HG02852 (cell line): ENCODE measurements at regions not wholly inside any gene's neighbourhood (a gene's known extent, or its start where the extent isn't known, plus 50 kb on each side); places are given as distances from the start of the nearest gene placed in this dataset.
"Not testable (repeated sequence)": the region's sequence is repeated elsewhere in the genome, so short reads cannot be mapped to it uniquely, and the experiment has no call there.

ENCODE experiments used
- ATAC-seq: cut with Tn5 transposase; IDR thresholded peaks from one replicate; pipeline ENCODE4 v1.9.1; 2021; ENCODE audit warnings: mild to moderate bottlenecking, moderate library complexity; ENCODE audit not compliant: unreplicated experiment

DNA sequence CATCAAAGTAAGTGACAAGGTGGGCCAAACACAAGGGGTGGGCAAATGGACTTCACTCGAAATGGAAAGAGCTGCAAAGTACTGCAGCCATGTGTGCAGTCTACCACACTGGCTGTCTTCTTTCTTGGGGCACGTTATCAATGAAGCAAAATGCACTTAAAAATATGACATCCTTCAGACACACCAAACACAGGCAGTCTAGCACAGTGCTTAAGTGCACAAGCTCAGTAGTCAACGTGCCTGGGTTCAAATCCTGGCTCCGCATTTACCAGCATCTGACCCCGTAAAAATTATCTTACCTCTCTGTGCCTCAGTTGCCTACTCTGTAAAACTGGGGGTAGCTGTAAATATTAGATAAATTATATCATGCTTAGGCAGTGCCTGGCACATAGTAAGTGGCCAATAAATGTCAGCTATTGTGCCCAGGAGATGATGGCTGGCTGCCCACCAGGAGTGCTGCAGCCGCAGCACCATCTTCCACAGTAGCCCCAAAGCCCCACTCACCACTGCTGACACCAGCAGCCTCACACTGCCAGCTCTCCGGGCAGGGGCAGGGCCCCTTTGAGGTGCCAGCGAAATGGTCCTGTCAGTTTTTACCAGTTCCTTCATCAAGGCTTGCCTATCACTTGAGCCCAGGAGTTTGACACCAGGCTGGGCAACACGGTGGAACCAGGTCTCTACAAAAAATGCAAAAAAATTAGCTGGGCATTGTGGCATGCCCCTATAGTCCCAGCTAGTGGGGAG is 121.8 kb upstream of the SLC1A4 start:
- no peak for ATAC-seq

- ATAC-seq: no peak
These were observed 120.1 kb upstream of the SLC1A4 start for GRCh38 chr2:64869126-64869525.

- peak; percentile 87 for ATAC-seq
These were observed 115.7 kb upstream of the SLC1A4 start for GRCh38 chr2:64873472-64873924.

- no peak for ATAC-seq
These were observed 114.6 kb upstream of the SLC1A4 start for GRCh38 chr2:64874593-64874992.

DNA sequence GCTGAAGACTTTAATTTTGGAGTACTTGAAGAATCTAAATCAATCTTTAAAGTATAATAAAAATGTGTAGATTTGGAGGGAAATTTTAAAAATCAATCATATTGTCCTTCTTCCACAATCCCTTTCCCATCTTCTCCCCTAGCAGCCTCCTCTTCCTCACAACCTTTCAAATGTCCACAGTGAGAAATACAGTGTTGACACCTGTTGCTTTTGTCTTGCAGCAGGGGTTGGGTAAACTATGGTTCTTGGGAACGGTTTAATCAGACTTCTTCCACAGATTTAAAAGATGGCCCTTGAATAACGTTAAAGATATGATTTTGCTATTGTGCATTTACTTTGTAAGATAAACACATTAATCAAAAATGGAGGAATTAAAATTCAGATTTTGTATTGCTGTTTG is 113.8 kb upstream of the SLC1A4 start:
- no peak for ATAC-seq

DNA sequence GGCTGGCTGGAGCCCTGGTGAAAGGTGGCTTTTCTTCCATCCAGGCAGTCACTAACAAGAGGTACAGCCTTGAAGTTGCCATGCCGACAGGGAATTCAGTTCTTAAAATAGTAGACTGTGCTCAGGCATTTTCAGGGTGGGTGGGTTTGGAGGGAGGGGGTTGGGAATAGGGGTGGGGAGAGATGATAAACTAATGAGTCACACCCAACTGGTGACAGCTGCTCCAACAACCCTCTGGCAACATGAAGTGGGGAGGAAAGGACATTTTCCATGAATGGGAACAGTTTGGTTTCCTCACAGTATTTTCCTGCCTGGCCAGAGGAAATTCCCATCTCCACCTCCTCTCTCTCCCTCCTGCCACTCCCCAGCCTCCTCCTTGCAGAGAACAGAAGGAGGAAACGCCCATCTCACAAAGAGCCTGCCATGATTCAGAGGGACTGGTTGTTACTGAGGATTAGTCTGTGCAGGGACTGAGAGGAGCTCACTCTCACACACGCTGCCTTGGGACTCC is 113.0 kb upstream of the SLC1A4 start:
- no peak for ATAC-seq

DNA sequence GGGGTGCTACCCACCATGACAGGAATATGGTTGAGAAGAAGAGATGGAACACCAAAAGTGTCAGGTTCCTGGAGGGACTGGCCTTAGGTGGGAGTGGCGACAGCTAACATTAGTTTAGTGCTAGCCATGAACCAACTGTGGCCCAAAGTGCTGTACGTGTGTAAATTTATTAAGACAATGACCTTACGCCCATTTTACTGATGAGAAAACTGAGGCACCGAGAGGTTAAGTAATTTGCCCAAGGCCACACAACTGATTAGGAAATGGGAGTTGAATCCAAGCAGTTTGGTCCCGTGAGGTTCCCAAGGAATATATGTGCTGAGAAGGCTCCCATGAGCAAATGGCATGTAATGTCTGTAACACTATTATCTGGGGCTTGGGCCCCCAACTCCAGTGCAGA is 109.5 kb upstream of the SLC1A4 start:
- ATAC-seq: no peak

GRCh38 chr2:64880193-64880951 is 108.8 kb upstream of the SLC1A4 start:
- no peak for ATAC-seq

DNA sequence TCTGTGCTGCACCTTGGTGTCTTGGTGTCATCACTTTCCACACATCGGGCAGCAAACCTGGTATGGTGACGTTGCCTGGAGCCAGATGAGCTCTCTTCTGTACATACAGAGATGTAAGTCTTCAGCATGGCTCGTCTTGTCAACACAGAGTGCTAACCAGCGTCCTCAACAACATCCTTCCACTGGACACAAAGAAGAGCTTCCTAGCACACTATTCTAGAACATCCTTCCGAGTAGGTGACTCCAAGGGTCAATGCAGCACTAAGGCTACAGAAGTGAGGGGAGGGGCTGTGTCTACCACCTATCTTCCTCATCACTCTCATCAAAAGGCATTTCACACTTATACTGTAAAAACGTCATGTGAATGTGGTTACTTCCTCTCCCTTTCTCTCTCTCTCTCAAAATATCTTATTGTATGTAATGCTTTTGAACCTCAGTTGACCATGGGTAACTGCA is 108.1 kb upstream of the SLC1A4 start:
- no peak for ATAC-seq

GRCh38 chr2:64887565-64887964 is 101.6 kb upstream of the SLC1A4 start:
- ATAC-seq: no peak

- no peak for ATAC-seq
These were observed 100.4 kb upstream of the SLC1A4 start for GRCh38 chr2:64888591-64889309.

- no peak for ATAC-seq
These were observed 99.4 kb upstream of the SLC1A4 start for GRCh38 chr2:64889803-64890202.

DNA sequence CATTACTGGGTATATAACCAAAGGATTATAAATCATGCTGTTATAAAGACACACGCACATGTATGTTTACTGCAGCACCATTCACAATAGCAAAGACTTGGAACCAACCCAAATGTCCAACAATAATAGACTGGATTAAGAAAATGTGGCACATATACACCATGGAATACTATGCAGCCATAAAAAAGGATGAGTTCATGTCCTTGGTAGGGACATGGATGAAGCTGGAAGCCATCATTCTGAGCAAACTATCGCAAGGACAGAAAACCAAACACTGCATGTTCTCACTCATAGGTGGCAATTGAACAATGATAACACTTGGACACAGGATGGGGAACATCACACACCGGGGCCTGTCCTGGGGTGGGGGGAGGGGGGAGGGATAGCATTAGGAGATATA is 92.6 kb upstream of the SLC1A4 start:
- not testable (repeated sequence) for ATAC-seq

- no peak for ATAC-seq
These were observed 89.9 kb upstream of the SLC1A4 start for GRCh38 chr2:64899081-64899865.

GRCh38 chr2:64899876-64900275 is 89.3 kb upstream of the SLC1A4 start:
- ATAC-seq: not testable (repeated sequence)

DNA sequence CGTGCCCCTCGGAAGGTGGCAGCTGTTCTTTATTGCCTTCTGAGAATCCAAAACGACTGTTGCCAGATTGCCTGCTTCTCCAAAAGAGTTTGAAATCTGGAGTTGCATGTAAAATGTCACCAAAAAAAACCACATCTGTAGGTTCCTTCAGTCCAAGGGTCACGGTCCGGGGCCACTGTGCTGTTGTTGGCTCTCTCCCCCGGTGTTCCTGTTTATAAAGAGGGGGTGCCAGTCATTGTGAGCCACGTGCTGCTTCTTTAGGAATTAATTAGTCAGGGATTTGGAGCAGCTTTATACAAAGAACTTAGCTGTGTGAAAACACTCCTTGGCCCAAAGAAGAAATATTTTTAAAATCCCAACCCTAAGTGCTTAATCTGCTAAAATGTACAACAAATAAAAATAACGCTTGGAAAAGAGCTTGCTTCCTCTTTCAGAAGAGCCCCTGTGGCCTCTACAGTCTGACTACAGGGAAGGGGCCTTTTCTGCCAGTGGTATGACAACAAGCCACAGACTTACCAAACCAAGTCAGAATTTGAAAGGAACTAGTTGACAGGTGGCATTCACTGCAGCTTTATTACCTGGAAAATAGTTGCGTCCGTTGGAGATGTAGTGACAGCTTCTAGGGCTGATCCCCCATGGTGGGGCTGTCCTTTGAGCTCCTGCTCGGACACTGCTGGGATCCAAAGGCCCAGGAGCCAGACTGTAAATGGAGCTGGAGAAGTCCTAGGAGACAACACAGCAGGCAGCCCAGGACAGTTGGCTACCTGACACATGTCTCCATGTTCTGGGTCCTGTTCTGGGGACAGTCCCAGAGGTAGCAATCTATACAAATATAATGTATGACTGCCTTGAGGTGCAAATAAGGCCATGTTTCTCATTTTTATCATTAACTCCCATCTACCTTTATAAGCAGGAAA is 84.5 kb upstream of the SLC1A4 start:
- ATAC-seq: no peak

DNA sequence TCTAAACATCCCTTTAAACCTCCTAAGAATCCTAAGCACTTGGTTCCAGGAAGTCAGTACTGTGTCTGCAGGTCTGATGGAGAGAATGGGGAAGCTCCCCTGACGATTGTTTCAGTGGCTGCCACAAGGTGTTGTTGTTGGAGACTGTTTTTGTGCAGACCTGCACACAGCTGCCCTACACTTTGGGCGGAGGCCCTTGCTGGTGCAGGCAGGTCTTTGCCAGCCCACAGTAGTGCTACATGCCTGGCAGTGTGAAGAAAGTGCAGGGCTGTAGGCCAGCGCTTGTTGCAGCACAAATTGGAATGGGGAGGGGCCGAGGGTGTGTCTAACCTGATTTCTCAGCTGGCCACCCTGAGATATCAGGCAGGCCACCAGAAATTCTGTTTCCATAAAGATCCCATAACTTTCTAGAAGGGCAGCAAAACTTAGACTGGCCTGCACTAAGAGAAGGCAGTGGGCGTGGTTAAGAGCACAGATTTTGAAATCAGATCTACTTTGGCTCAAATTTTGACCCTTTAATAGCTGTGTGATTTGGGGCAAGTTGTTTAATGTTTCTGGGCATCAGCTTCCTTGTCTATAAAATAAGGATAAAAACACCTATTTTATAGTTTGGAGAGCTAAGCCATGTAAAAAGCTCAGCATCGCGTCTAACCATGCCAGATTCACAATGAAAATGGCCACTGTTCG is 83.7 kb upstream of the SLC1A4 start:
- no peak for ATAC-seq

- ATAC-seq: no peak
These were observed 82.2 kb upstream of the SLC1A4 start for GRCh38 chr2:64906853-64907536.
